ENCODE measurements at regions not wholly inside any gene's neighbourhood (a gene's known extent, or its start where the extent isn't known, plus 50 kb on each side); places are given as distances from the start of the nearest gene placed in this dataset.
"Not testable (repeated sequence)": the region's sequence is repeated elsewhere in the genome, so short reads cannot be mapped to it uniquely, and the experiment has no call there.

DNA sequence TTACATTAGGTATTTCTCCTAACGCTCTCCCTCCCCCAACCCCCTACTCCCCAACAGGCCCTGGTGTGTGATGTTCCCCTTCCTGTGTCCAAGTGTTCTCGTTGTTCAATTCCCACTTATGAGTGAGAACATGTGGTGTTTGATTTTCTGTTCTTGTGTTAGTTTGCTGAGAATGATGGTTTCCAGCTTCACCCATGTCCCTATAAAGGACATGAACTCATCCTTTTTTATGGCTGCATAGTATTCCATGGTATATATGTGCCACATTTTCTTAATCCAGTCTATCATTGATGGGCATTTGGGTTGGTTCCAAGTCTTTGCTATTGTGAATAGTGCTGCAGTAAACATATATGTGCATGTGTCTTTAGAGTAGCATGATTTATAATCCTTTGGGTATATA, 162.1 kb upstream of the DLX2 start:
- not testable (repeated sequence) for DNase-seq

DNA sequence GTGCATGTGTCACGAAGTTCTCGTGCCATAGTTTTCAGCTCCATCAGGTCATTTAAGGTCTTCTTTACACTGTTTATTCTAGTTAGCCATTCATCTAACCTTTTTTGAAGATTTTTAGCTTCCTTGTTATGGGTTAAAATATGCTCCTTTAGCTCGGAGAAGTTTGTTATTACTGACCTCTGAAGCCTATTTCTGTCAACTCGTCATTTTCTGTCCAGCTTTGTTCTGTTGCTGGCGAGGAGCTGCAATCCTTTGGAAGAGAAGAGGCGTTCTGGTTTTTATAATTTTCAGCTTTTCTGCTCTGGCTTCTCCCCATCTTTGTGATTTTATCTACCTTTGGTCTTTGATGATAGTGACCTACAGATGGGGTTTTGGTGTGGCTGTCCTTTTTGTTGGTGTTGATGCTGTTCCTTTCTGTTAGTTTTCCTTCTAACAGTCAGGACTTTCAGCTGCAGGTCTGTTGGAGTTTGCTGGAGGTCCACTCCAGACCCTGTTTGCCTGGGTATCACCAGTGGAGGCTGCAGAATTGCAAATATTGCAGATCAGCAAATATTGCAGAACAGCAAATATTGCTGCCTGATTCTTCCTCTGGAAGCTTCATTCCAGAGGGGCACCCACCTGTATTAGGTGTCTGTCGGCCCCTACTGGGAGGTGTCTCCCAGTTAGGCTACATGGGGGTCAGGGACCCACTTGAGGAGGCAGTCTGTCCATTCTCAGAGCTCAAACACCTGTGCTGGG, 157.7 kb upstream of the ITGA6 start:
- not testable (repeated sequence) for DNase-seq

DNA sequence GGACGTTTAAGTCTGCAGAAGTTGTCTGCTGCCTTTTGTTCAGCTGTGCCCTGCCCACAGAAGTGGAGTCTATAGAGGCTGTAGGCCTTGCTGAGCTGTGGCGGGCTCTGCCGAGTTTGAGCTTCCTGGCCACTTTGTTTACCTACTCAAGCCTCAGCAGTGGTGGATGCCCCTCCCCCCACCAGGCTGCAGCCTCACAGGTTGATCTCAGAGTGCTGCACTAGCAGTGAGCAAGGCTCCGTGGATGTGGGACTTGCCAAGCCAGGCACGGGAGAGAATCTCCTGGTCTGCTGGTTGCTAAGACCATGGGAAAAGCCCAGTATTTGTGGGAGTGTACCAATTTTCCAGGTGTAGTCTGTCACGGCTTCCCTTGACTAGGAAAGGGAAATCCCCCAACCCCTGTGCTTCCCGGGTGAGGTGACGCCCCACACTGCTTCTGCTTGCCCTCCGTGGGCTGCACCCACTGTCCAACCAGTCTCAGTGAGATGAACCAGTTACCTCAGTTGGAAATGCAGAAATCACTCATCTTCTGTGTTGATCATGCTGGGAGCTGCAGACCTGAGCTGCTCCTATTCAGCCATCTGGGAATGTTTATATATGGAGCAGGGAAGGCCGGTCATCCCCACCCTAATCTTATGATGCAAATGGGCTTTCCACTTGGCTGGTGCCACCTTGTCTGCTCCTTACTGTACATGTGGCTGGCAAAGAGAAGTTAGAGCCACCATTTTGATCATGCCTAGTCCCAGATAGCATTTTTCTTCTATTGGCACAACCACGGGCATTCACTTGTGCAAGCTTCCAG, 156.9 kb upstream of the ITGA6 start:
- peak; percentile 69 for DNase-seq

DNA sequence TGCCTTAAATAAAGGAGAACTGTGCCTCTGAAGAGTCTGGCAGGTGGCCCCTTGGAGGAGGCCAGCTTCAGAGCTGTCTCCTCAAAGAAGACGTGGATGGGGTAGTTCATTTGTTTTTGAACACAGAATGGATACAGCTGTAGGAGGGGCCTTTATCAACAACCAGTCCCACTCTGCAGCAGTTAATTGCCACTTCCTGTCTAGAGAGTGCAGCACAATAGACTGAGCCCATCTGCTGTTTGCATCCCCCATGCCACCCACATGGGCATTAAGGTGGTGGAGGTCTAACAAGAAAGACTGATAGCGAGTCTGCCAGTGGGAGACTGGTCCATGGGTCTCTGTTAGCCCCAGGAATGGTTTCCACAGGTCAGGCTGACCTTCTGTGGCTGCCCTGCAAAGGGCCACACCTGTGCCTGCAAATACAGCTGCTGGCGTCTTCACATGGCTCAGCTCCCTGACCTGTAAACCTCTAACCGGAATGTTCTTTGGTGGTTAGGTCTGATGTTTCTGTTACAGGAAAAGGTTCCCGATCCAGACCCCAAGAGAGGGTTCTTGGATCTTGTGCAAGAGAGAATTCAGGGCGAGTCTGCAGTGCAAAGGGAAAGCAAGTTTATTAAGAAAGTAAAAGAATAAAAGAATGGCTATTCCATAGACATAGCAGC, 153.3 kb upstream of the ITGA6 start:
- no peak for DNase-seq

DNA sequence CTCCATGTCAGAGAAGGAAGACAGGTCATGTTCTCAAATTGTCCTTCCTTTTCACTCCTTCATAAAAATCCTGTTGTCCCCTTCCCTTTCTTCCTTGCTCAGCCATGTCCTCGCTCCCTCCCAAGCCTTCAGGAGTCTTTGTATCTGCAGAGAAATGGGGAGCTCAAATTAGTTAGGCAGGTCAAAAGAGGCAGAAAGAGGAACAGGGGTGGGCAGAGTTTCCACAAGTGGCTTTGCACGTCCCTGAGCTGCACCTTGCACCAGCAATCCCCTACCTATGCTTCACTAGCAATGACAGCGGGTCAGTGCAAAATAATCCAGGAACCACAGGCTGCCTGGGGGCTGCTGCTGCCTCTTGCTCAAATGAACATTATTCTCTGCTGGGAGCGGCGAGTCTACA, 152.1 kb upstream of the ITGA6 start:
- no peak for DNase-seq

DNA sequence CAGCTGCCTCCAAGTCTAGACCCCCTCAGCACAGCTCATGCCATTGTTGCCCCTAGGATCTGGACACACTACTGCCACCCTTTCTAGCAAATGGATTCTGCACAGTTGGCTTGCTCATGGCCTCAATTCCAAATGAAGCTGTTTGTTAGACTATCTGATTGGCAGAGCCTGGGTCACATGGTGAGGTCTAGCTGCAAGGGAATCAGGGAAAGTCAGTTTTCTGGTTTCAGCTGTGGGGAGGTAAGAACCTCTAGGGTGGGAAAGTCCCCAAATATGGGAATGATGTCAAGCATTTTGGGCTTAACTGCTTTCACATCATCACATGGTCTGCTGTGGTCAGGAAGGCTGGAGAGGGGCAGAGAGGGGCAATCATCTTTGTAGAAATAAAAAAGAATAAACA, 150.4 kb upstream of the ITGA6 start:
- no peak for DNase-seq

DNA sequence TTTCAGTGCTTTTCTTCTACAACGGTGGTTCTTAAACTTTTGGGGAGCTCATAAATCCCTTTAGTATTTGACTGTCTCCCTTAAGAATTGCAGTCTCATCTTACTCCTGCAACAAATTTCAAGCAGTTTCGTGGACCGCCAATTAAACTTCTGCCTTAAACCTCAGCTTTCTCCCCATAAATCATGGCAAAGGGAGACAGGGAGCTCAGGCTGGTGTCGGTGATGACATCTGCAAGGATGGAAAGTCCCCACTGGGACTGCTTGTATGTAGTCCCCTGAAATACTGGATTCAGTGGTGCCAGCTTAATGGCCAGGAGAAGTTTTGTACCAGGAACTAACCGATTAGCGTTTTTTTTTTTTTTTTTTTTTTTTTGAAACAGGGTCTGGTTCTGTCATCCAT, 148.7 kb upstream of the ITGA6 start:
- DNase-seq, result no peak

DNA sequence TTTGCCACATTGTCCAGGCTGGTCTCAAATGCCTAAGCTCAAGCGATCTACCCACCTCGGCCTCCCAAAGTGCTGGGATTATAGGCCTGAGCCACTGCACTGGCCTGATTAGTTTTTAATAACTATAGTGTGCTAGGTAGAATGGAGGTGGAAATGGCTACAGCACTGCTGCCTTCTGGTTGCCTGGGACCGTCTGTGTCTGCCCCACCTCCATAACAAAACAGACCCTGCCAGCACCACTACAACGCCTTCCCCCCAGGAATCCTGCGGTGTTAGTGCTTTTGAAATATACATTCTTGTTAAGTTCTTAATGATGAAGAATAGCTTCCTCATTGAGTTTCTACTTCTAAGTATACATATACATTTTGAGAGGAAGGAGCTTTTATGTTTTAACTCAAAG, 148.2 kb upstream of the ITGA6 start:
- DNase-seq, result no peak

DNA sequence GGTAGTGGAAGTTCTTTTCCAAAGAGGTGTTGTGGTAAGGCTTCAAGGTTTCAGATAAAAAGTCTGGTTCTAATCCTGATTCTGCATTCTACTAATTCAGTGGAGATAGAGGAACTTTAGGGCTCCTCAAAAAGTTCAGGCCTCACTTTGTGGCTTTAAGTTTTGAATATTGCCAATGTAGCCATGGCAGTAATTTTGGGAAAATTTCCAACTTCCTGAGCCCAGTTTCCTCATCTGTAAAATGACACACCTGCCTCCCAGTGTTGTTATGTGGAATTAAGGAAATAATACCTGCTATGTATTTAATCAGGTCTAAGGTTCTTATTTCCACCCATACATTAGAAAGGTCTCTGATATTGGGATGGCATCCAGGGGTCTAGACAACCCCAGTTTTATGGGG, 147.6 kb upstream of the ITGA6 start:
- no peak for DNase-seq

DNA sequence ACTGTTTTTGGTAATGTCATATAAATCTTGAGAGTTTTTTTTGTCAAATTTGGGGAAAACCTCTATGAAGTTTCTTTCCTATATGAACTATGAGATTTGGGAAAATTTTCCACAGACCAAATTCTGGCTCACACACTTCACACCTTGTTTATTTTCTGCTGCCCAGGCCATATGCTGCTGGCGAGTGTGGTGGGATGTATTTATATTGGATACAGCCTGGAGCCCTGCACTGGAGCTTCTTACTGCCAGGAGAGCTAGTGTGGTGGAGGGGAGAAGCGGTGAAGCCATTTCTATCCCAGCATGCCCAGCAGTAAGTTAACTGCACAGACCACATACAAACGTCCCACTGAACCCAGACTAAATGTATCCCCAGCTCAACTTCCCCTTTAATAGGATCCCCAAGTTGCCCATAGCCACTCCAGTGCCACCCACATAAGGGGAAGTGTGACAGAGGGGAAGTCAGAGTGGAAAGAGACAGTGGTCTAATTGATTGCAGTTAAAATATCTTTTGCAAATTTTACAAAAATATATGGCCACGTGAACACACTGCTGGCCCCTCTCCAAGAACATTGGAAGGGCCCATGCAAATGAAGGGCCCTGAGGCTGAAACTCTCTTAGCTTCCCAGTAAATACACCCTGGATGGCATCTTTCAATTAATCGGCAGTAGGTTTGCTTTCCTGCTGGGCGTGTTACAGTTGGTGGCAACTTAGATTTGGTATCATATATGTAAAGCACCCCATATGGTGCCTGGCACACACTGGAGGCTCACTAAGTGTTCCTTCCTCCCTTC, 146.6 kb upstream of the ITGA6 start:
- no peak for DNase-seq

DNA sequence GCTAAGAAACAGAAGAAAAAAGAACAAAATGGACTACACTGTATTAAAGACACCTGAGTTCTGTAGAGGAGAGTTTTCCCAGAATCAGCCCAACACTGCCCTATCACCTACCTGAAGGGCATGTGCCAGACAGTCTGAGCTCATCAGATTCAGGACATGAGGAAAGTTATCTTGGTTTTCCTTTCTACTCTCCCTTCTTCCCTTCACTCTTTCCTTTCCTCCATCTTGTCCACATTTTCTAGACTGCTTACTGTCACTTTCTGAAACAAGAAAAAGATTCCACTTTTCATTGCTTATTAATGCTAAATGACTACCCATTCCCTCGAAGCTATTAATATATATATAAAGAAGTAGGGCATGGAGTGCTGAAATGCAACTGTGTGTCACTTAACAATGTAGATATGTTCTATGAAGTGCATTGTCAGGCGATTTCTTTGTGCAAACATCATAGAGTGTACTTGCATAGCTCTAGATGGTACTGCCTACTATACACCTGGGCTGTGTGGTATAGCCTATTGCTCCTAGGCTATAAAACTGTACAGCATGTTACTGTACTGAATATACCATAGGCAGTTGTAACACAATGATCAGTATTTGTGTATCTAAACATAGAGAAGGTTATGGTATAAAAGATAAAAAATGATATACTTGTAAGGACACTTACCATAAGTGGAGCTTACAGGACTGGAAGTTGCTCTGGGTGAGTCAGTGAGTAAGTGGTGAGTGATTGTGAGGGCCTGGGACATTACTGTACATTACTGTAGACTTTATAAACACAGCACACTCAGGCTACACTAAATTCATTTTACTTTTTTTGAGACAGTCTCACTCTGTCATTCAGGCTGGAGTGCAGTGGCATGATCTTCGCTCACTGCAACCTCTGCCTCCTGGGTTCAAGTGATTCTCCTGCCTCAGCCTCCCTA, 145.5 kb upstream of the ITGA6 start:
- DNase-seq, result no peak

DNA sequence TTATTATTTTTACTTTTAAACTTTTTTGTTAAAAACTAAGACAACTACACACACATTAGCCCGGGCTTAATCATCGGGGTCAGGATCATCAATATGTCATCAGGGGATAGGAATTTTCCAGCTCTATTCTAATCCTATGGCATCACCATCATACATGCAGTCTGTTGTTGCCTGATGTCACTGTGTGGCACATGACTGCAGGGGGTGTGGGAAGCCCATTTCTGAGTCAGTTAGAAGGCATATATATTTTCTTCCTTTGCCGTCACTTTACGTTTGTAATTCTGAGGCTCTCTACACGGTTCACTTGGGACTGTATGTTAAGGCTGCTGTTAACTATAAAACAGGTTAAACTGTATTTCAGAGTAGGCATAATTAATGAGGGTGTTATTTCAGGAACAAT, 144.4 kb upstream of the ITGA6 start:
- DNase-seq, result peak; percentile 76

DNA sequence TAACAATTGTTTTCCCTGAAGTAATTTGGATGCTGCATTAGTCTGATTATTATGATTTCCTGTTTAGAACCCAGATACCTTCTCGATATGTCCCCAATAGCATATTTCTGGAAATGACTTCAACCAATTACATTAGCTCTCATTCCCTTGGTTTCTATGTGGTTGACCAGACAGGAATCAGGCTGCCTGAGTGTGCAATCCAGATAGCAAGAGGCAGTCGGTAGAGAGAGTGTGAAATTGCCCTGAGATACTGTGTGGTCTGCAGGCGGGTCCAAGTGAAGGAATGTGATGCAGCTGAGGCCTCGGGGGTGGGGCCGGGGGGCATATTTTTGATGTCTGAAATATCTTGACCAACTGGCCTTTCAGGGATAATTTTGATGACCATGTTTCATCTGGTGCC, 143.9 kb upstream of the ITGA6 start:
- peak; percentile 73 for DNase-seq

DNA sequence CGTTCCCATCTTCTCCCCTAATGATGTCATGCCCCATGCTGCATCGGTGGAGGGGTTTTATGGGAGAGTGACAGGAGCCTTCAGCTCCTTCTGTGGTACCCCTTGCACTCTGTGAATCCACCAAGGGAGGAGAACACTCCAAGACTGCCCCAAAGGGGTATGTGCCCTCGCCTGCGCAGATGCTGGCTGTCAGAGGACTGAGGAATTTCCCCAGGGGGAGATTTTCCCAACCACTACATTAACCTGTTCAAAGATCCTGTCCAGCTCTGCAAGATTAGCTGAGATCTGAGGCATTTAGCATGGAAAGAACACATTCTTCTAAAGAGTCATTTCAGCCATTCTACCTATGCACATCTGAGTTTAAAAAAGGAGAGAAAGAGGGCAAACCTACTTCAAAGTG, 143.2 kb upstream of the ITGA6 start:
- DNase-seq, result peak; percentile 70

DNA sequence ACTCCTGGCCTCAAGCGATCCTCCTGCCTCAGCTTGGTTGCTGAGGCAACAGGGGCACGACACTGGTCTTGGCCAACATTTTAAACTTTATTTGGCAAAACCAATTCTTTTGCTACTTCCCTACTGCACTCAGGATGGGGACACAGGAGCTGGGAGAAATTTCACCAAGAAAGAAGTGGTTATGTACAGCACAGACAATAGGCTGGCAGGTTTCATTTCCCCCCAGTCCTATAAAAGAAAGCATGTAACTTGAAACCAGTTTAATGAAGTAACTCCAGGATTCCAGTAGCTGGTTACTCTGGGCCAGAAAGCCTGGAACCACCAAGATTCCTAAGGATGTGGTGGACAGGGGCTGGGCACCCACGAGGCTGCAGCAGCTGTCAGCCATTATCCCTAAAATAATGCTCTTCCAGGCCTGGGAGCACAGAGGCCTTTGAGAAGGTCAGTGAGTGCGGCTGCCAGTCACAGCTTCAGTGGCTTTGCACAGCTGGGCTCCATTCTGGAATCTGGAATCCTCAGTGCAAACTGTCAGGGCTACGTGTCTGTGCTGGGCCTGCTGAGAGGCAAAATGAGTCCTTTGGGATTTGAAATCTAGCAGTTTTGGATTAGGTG, 142.3 kb upstream of the ITGA6 start:
- peak; percentile 87 for DNase-seq

DNA sequence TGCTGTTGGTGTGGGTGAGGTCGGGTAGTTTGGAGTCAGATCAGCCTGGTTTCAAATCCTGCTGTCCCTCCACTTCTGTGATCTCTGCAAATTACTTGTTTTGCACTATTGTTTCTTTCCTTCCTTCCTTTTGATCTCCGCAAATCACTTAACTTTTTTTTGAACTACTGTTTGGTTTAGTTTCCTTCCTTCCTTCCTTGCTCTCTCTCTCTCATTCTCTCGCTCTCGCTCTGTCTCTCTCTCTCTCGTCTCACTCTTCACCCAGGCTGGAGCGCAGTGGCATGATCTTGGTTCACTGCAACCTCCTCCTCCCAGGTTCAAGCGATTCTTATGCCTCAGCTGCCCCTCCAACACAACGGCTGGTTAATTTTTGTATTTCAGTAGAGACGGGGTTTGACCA, 141.6 kb upstream of the ITGA6 start:
- no peak for DNase-seq

DNA sequence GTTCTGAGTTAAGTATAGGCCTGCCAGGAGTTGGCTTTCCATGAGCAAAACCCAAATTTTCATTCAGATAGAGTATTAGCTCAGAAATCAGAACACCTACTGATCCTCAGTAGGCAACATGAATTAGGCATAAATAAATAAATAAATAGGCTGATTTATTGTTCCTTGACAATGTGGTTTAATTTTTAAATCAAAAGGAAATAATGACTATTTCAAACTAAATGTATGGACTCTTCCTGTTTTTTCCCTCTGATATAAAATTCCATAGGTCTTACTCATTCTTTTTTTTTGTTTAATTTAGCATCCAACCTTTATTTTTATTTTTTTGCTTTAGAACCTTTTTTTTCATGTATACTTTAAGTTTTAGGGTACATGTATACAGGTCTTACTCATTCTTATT, 140.2 kb upstream of the ITGA6 start:
- no peak for DNase-seq

DNA sequence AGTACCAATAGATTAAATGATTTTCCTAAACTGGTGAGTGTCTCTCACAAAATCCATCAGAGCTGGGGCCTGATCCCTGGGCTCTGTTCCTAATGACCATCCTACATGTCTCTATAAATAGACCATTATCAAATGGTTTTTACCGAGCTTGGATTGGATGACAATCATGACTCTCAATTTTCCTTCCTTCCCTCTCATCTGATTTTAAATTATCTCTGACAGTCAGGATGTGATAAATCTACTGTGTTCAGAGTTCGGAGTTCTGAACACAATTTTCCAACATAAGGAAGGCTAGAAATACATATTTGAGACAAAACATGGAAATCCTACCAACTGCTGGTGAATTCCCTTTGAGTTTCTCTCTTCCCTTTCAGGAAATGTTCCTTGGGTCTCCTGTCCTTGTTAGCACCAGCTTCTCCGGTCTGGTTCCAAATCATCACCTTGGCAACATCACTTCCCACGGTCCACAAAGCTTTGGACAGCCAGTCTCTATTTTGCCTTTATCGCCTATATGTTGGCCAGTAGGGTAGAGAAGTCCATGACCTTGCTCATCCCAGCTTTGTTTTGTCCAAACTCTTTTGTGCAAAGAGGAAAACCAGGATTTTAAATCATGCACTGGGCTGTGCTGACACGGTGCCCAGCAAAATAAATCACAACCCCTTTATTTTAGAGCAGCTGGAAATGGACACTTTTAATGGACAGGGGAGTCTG, 139.6 kb upstream of the ITGA6 start:
- no peak for DNase-seq

DNA sequence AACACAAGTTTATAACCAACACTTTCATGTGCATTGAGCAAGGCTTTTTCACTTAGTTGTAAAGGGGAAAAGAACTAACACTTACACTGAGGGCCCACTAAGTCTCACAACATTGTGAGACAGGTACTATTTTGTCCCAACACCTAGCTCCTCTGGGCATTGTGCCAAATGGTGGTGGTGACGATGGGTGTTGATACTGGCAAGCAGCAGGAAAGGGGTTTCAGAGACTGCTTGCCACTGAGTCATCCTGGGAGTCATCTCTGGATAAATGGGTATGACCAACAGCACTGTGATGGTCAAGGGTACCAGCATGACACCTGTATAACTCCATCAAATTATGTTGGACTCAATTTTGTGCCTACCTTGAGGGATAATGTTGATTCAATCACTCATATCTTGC, 138.8 kb upstream of the ITGA6 start:
- DNase-seq, result no peak

DNA sequence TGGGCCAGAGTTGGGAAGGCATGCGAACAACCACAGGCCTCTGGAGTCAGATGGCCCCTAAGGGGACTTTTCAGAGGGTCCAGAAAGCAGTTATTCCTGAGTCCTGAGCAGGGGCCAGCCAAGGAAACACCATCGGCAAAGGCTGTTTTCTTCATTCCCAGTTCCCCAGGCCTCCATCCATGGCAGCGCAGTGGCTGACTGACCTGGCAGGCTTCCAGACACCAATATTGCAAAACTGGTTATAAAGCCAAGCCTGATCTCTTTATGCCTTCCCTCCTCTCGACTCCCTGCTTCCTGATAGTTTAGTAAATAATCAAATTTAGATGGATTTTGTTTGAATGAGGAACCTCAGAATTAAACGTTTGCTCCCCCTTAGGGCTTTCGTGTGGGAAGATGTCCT, 133.4 kb upstream of the ITGA6 start:
- no peak for DNase-seq

DNA sequence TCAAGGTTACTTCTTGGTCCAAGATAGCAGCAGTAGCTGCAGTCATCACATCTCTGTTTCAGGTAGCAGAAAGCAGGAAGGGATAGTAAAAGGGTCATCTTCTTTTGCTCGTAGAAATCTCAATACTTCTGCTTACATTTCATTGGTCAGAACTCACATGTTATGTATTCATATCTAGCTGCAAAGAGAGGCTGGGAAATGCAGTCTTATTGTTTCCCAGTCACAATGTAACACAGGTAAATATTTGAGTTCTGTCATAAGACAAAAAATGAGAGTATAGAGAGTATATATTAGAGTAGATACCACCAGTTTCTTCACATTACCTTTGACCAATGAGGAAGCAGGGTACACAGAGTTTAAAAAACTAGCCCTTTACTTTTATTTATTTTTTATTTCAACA, 132.4 kb upstream of the ITGA6 start:
- no peak for DNase-seq
